Smooth muscle cell (in vitro differentiated cells): ENCODE measurements at regions not wholly inside any gene's neighbourhood (a gene's known extent, or its start where the extent isn't known, plus 50 kb on each side); places are given as distances from the start of the nearest gene placed in this dataset.

Experiments used
- DNase-seq: peaks from one replicate; lab custom pipeline; 2025; ENCODE audit not compliant: unreplicated experiment; lab: John Stamatoyannopoulos, UW
- H2AFZ ChIP-seq: fragments of 200-600 bp; sonication (generic); 2 replicates; pipeline ENCODE4 v1.6.0; 2016; ENCODE audit warnings: antibody characterized with exemption, low read depth, mild to moderate bottlenecking
- H3F3A ChIP-seq: fragments of 200-600 bp; sonication (generic); 2 replicates; pipeline ENCODE4 v1.6.0; 2017; ENCODE audit warnings: antibody characterized with exemption, low read depth
- H3K27ac ChIP-seq: fragments of 200-600 bp; sonication (generic); 2 replicates; pipeline ENCODE4 v1.5.1; 2016; ENCODE audit warnings: low read depth, mild to moderate bottlenecking
- H3K27me3 ChIP-seq: fragments of 200-600 bp; sonication (generic); 2 replicates; pipeline ENCODE4 v1.6.1; 2016; ENCODE audit warnings: low read depth, mild to moderate bottlenecking
- H3K36me3 ChIP-seq: fragments of 200-600 bp; sonication (generic); 2 replicates; pipeline ENCODE4 v1.5.1; 2016; ENCODE audit warnings: low read depth
- H3K4me1 ChIP-seq: fragments of 200-600 bp; sonication (generic); 2 replicates; pipeline ENCODE4 v1.5.1; 2016; ENCODE audit warnings: low read depth
- H3K4me2 ChIP-seq: fragments of 200-600 bp; sonication (generic); 2 replicates; pipeline ENCODE4 v1.6.0; 2016; ENCODE audit warnings: mild to moderate bottlenecking
- H3K4me3 ChIP-seq: fragments of 200-600 bp; sonication (generic); 2 replicates; pipeline ENCODE4 v1.5.1; 2016; ENCODE audit warnings: mild to moderate bottlenecking
- H3K79me2 ChIP-seq: fragments of 200-600 bp; sonication (generic); 2 replicates; pipeline ENCODE4 v1.6.0; 2016; ENCODE audit warnings: low read depth, mild to moderate bottlenecking
- H3K9ac ChIP-seq: fragments of 200-600 bp; sonication (generic); 2 replicates; pipeline ENCODE4 v1.6.0; 2016; ENCODE audit warnings: low read depth
- H3K9me3 ChIP-seq: fragments of 200-600 bp; sonication (generic); replicated peaks from 2 replicates; pipeline ENCODE4 v1.5.1; 2016; ENCODE audit warnings: low read depth
- H4K20me1 ChIP-seq: fragments of 200-600 bp; sonication (generic); 2 replicates; pipeline ENCODE4 v1.6.0; 2016; ENCODE audit warnings: low read depth
- CTCF ChIP-seq: fragments of 200-600 bp; sonication (generic); IDR thresholded peaks from 2 replicates; pipeline ENCODE4 v1.5.1; 2017; ENCODE audit warnings: borderline replicate concordance, mild to moderate bottlenecking, antibody characterized with exemption; ENCODE audit not compliant: insufficient read depth, poor library complexity, severe bottlenecking
- WGBS: methylation state at CpG from one replicate; pipeline ENCODE4 v1.1.7; 2016; ENCODE audit warnings: low lambda C conversion rate; 5-methylcytosine and 5-hydroxymethylcytosine counted together

GRCh38 chr5:173518856-173519255, 97.6 kb downstream of the BOD1 start:
- Histone ChIP-seq H3K4me2 (no peak overlapping the region), H3K9ac (no peak overlapping the region), H3K9me3 (no peaks in the 10 kb centered on the region), H4K20me1 (no peaks in the 10 kb centered on the region), H3F3A (no peaks in the 10 kb centered on the region), H3K36me3 (no peaks in the 10 kb centered on the region), H3K27me3 (no peaks in the 10 kb centered on the region), H3K79me2 (no peaks in the 10 kb centered on the region), H3K4me3 (no peak overlapping the region), H3K27ac (no peak overlapping the region), H3K4me1 (no peaks in the 10 kb centered on the region), H2AFZ (no peak overlapping the region)
- 94% methylated on average over 6 of the region's 6 CpGs for WGBS
- DNase-seq = no peak
- no peak for TF ChIP-seq CTCF

- H4K20me1 ChIP-seq = no peaks in the 10 kb centered on the region
- no peaks in the 10 kb centered on the region for H3K9me3 ChIP-seq
- no peaks in the 10 kb centered on the region for H3K36me3 ChIP-seq
- H2AFZ ChIP-seq = no peak overlapping the region
- H3K27ac ChIP-seq = no peak overlapping the region
- no peaks in the 10 kb centered on the region for H3F3A ChIP-seq
- TF ChIP-seq CTCF = no peak
- H3K27me3 ChIP-seq = no peaks in the 10 kb centered on the region
- H3K4me1 ChIP-seq = peaks cover 9% of the 10 kb centered on the region
- 67% methylated on average over 3 of the region's 3 CpGs for WGBS
- H3K9ac ChIP-seq = no peak overlapping the region
- H3K4me3 ChIP-seq = no peak overlapping the region
- no peak overlapping the region for H3K4me2 ChIP-seq
- H3K79me2 ChIP-seq = no peaks in the 10 kb centered on the region
- no peak for DNase-seq
These were observed 98.8 kb downstream of the BOD1 start for GRCh38 chr5:173517648-173518047.

- no peaks in the 10 kb centered on the region for H3K36me3 ChIP-seq
- H3K27ac ChIP-seq = no peak overlapping the region
- H3K79me2 ChIP-seq = no peaks in the 10 kb centered on the region
- no peaks in the 10 kb centered on the region for H4K20me1 ChIP-seq
- no peak for TF ChIP-seq CTCF
- no peak overlapping the region for H3K4me2 ChIP-seq
- no peak overlapping the region for H3K4me3 ChIP-seq
- no peaks in the 10 kb centered on the region for H3K9me3 ChIP-seq
- no peak overlapping the region for H3K9ac ChIP-seq
- no peak overlapping the region for H2AFZ ChIP-seq
- H3F3A ChIP-seq = no peaks in the 10 kb centered on the region
- DNase-seq = no peak
- H3K4me1 ChIP-seq = peaks cover 10% of the 10 kb centered on the region
- no peaks in the 10 kb centered on the region for H3K27me3 ChIP-seq
- 16% methylated on average over 1 of the region's 1 CpG for WGBS
These were observed 100.9 kb downstream of the BOD1 start for GRCh38 chr5:173515526-173515925.

- Histone ChIP-seq H4K20me1 (no peaks in the 10 kb centered on the region), H3K27me3 (no peaks in the 10 kb centered on the region), H2AFZ (no peak overlapping the region), H3K9me3 (no peaks in the 10 kb centered on the region), H3F3A (no peaks in the 10 kb centered on the region), H3K27ac (no peak overlapping the region), H3K36me3 (no peaks in the 10 kb centered on the region), H3K4me3 (no peak overlapping the region), H3K4me2 (no peak overlapping the region), H3K79me2 (no peaks in the 10 kb centered on the region), H3K4me1 (peaks cover 10% of the 10 kb centered on the region), H3K9ac (no peak overlapping the region)
- 80% methylated on average over 2 of the region's 2 CpGs for WGBS
- no peak for DNase-seq
- TF ChIP-seq CTCF = no peak
These were observed 101.8 kb downstream of the BOD1 start for GRCh38 chr5:173514661-173515060.
